WERI-Rb-1 (cell line): ENCODE measurements at regions not wholly inside any gene's neighbourhood (a gene's known extent, or its start where the extent isn't known, plus 50 kb on each side); places are given as distances from the start of the nearest gene placed in this dataset.
A peak's percentile ranks its signal among the peaks of the same experiment; 100 is the strongest.

Experiments used
- DNase-seq: peaks from one replicate; pipeline ENCODE4 v3.0.0-alpha.2; 2020
- H3K27ac ChIP-seq: fragments of 250-450 bp; sonication (Bioruptor Pico); 2 replicates; pipeline ENCODE4 v1.5.1; 2020; ENCODE audit warnings: mild to moderate bottlenecking, moderate library complexity
- H3K27me3 ChIP-seq: fragments of 250-450 bp; sonication (Bioruptor Pico); 2 replicates; pipeline ENCODE4 v1.5.1; 2021; ENCODE audit warnings: mild to moderate bottlenecking, low read depth, moderate library complexity; ENCODE audit not compliant: insufficient read depth, severe bottlenecking
- H3K36me3 ChIP-seq: fragments of 250-450 bp; sonication (Bioruptor Pico); 2 replicates; pipeline ENCODE4 v1.5.1; 2020; ENCODE audit warnings: mild to moderate bottlenecking, moderate library complexity
- H3K4me3 ChIP-seq: 2 replicates; pipeline ENCODE4 v1.5.1; 2011; ENCODE audit warnings: low read depth, mild to moderate bottlenecking, control low read depth, low read length
- H3K9me3 ChIP-seq: fragments of 250-450 bp; sonication (Bioruptor Pico); 2 replicates; pipeline ENCODE4 v1.5.1; 2021; ENCODE audit warnings: mild to moderate bottlenecking, moderate library complexity; ENCODE audit not compliant: severe bottlenecking
- TF ChIP-seq, protein P1 (sequence below): IDR thresholded peaks from 2 replicates; pipeline ENCODE4 v1.5.1; 2011; ENCODE audit warnings: low read depth, mild to moderate bottlenecking, control low read depth, inconsistent platforms, low read length

DNA sequence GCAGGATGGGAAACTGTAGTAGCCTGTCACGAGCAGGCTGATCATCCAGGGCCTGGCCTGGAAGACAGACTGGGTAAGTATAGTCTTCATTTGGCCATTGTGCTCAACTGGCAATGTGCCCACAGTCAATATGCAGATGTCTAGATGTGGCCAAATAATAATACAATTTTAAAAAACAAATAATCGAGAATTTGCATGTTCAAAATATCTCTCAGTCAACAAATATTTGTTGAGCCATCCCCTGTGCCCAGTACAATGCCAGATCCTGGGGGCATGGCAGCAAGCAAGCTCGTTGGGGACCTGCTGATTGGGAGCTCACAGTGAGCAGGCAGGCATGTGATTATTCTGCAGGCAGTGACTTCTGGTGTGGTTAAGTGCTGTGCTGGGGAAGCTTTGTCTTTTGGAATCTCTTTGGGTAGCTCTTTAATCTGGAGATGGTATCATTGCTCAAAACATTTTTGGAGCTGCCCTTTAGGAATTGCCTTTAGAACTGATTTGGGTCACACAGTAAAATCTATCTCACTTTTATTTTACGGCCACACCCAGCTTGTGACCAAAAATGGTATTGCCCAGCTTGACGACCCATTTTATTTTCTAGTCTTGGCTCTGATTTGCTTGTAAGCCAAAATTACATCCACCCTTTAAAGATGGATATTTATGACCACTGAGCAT, 92.2 kb downstream of the PLCE1 start:
- no peak overlapping the region for H3K27ac ChIP-seq
- H3K4me3 ChIP-seq, result no peak overlapping the region
- no peaks in the 10 kb centered on the region for H3K9me3 ChIP-seq
- TF ChIP-seq, protein P1, sequence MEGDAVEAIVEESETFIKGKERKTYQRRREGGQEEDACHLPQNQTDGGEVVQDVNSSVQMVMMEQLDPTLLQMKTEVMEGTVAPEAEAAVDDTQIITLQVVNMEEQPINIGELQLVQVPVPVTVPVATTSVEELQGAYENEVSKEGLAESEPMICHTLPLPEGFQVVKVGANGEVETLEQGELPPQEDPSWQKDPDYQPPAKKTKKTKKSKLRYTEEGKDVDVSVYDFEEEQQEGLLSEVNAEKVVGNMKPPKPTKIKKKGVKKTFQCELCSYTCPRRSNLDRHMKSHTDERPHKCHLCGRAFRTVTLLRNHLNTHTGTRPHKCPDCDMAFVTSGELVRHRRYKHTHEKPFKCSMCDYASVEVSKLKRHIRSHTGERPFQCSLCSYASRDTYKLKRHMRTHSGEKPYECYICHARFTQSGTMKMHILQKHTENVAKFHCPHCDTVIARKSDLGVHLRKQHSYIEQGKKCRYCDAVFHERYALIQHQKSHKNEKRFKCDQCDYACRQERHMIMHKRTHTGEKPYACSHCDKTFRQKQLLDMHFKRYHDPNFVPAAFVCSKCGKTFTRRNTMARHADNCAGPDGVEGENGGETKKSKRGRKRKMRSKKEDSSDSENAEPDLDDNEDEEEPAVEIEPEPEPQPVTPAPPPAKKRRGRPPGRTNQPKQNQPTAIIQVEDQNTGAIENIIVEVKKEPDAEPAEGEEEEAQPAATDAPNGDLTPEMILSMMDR, result no peak
- no peaks in the 10 kb centered on the region for H3K27me3 ChIP-seq
- H3K36me3 ChIP-seq, result no peaks in the 10 kb centered on the region
- no peak for DNase-seq

- Histone ChIP-seq H3K36me3 (no peaks in the 10 kb centered on the region), H3K27me3 (no peaks in the 10 kb centered on the region), H3K9me3 (no peaks in the 10 kb centered on the region), H3K4me3 (no peak overlapping the region), H3K27ac (no peak overlapping the region)
- peak; percentile 46 for DNase-seq
- TF ChIP-seq, protein P1, result no peak
Measured at GRCh38 chr10:94088926-94089381, 95.2 kb downstream of the PLCE1 start.

DNA sequence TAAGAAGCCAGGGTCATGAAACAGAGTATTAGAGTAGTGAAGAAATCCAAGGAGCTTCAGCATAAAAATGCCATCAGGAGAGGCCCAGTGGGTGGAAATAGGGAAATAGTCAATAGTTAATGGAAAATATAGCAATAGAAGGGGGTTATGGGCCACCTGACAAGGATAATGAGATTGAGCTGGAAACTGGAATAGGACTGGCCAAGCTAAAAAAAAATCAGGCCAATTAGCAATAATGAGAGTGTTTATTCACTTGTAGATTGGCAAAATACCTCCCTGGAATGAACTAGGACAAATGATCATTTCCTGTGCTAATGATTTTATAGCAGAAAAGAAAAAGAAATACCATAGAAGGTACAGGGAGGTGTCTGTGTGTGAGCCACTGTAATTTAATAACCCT, 97.9 kb downstream of the PLCE1 start:
- no peaks in the 10 kb centered on the region for H3K27me3 ChIP-seq
- TF ChIP-seq, protein P1, result no peak

GRCh38 chr10:94092848-94093247, 99.1 kb downstream of the PLCE1 start:
- Histone ChIP-seq H3K27me3 (no peaks in the 10 kb centered on the region), H3K4me3 (no peak overlapping the region), H3K27ac (no peak overlapping the region), H3K36me3 (no peaks in the 10 kb centered on the region), H3K9me3 (no peaks in the 10 kb centered on the region)
- TF ChIP-seq, protein P1, result no peak
- no peak for DNase-seq

More for the DNA sequence above, 97.9 kb downstream of the PLCE1 start:
- Histone ChIP-seq H3K9me3 (no peaks in the 10 kb centered on the region), H3K27ac (no peak overlapping the region), H3K36me3 (no peaks in the 10 kb centered on the region), H3K4me3 (no peak overlapping the region)
- no peak for DNase-seq

- Histone ChIP-seq H3K27ac (no peak overlapping the region), H3K36me3 (no peaks in the 10 kb centered on the region), H3K27me3 (no peaks in the 10 kb centered on the region), H3K9me3 (no peaks in the 10 kb centered on the region), H3K4me3 (no peak overlapping the region)
- TF ChIP-seq, protein P1, result 0 out of 2 replicates have a peak, but pooled peaks have one; percentile 10
- DNase-seq, result peak; percentile 23
Measured at GRCh38 chr10:94093286-94093905, 99.7 kb downstream of the PLCE1 start.
